Activated T-helper 1 cell treated with anti-CD3 and anti-CD28 coated beads, Interleukin-12 subunit alpha, Interleukin-12 subunit beta, Interleukin-2, Interleukin-4 antibody, amounts not matched to agents 30 ng/mL and 10 ng/mL and 1 ng/mL, durations not matched to agents 14 hours and 24 hours and 36 hours (primary cell): ENCODE measurements at regions not wholly inside any gene's neighbourhood (a gene's known extent, or its start where the extent isn't known, plus 50 kb on each side); places are given as distances from the start of the nearest gene placed in this dataset.
"Not testable (repeated sequence)": the region's sequence is repeated elsewhere in the genome, so short reads cannot be mapped to it uniquely, and the experiment has no call there.

Source experiments
- DNase-seq: peaks from one replicate; pipeline ENCODE4 v3.0.0; 2021; ENCODE audit warnings: low spot score
- H3K27ac Mint-ChIP-seq: one replicate; pipeline ENCODE4 v1.8.0; 2021; ENCODE audit warnings: mild to moderate bottlenecking, mixed read lengths
- H3K27me3 Mint-ChIP-seq: one replicate; pipeline ENCODE4 v1.8.0; 2022; ENCODE audit warnings: mild to moderate bottlenecking, moderate library complexity, mixed read lengths; ENCODE audit not compliant: insufficient read depth
- H3K36me3 Mint-ChIP-seq: one replicate; pipeline ENCODE4 v1.8.0; 2021; ENCODE audit warnings: low read depth, mixed read lengths
- H3K4me1 Mint-ChIP-seq: one replicate; pipeline ENCODE4 v1.8.0; 2021; ENCODE audit warnings: low read depth, mixed read lengths
- H3K4me3 Mint-ChIP-seq: one replicate; pipeline ENCODE4 v1.8.0; 2021; ENCODE audit warnings: mild to moderate bottlenecking, moderate library complexity, mixed read lengths
- H3K9me3 Mint-ChIP-seq: one replicate; pipeline ENCODE4 v1.8.0; 2021; ENCODE audit warnings: mixed read lengths
- intact Hi-C: fragments of 100-400 bp; cut with micrococcal nuclease; formaldehyde crosslinking; loops from one replicate; pipeline ENCODE4 v1.15.1; 2024

GRCh38 chr3:40886660-40887425 is 312.5 kb upstream of the CTNNB1 start:
- Mint-ChIP-seq H3K9me3 (no peaks in the 10 kb centered on the region), H3K4me3 (no peak overlapping the region), H3K27ac (no peak overlapping the region), H3K27me3 (peaks cover 4% of the 10 kb centered on the region), H3K4me1 (no peaks in the 10 kb centered on the region), H3K36me3 (no peaks in the 10 kb centered on the region)
- intact Hi-C loops = no loop called here
- DNase-seq = no peak

GRCh38 chr3:40891186-40891585 is 308.1 kb upstream of the CTNNB1 start:
- Mint-ChIP-seq H3K36me3 (no peaks in the 10 kb centered on the region), H3K4me1 (no peaks in the 10 kb centered on the region), H3K27me3 (peaks cover 4% of the 10 kb centered on the region), H3K9me3 (no peaks in the 10 kb centered on the region), H3K4me3 (no peak overlapping the region), H3K27ac (no peak overlapping the region)
- DNase-seq = no peak
- intact Hi-C loops = no loop called here

GRCh38 chr3:40895109-40895508 is 304.2 kb upstream of the CTNNB1 start:
- intact Hi-C loops = no loop called here
- no peaks in the 10 kb centered on the region for H3K36me3 Mint-ChIP-seq
- no peaks in the 10 kb centered on the region for H3K4me1 Mint-ChIP-seq
- H3K27me3 Mint-ChIP-seq = peaks cover 3% of the 10 kb centered on the region
- no peak for DNase-seq
- H3K9me3 Mint-ChIP-seq = no peaks in the 10 kb centered on the region
- no peak overlapping the region for H3K27ac Mint-ChIP-seq
- H3K4me3 Mint-ChIP-seq = no peak overlapping the region

GRCh38 chr3:40899286-40899712 is 300.0 kb upstream of the CTNNB1 start:
- peaks cover 3% of the 10 kb centered on the region for H3K27me3 Mint-ChIP-seq

GRCh38 chr3:40901298-40901697 is 298.0 kb upstream of the CTNNB1 start:
- no peak overlapping the region for H3K4me3 Mint-ChIP-seq
- H3K27me3 Mint-ChIP-seq = peaks cover 3% of the 10 kb centered on the region
- H3K4me1 Mint-ChIP-seq = no peaks in the 10 kb centered on the region
- DNase-seq = no peak
- no peaks in the 10 kb centered on the region for H3K36me3 Mint-ChIP-seq
- H3K27ac Mint-ChIP-seq = no peak overlapping the region
- intact Hi-C loops = no loop called here
- H3K9me3 Mint-ChIP-seq = no peaks in the 10 kb centered on the region

More at GRCh38 chr3:40899286-40899712, 300.0 kb upstream of the CTNNB1 start:
- no peak for DNase-seq
- no peak overlapping the region for H3K27ac Mint-ChIP-seq
- H3K4me1 Mint-ChIP-seq = no peaks in the 10 kb centered on the region
- H3K4me3 Mint-ChIP-seq = no peak overlapping the region
- no peaks in the 10 kb centered on the region for H3K36me3 Mint-ChIP-seq
- no peaks in the 10 kb centered on the region for H3K9me3 Mint-ChIP-seq
- intact Hi-C loops = no loop called here

GRCh38 chr3:40901796-40902195 is 297.5 kb upstream of the CTNNB1 start:
- no peak for DNase-seq
- Mint-ChIP-seq H3K4me1 (no peaks in the 10 kb centered on the region), H3K27ac (no peak overlapping the region), H3K27me3 (peaks cover 3% of the 10 kb centered on the region), H3K9me3 (no peaks in the 10 kb centered on the region), H3K4me3 (no peak overlapping the region), H3K36me3 (no peaks in the 10 kb centered on the region)
- intact Hi-C loops = no loop called here

- H3K9me3 Mint-ChIP-seq, intact Hi-C loops, H3K36me3 Mint-ChIP-seq, H3K27me3 Mint-ChIP-seq, H3K4me3 Mint-ChIP-seq, H3K27ac Mint-ChIP-seq, DNase-seq, H3K4me1 Mint-ChIP-seq: not testable (repeated sequence)
Observed at GRCh38 chr3:40907907-40908465, 291.3 kb upstream of the CTNNB1 start.

- Mint-ChIP-seq H3K36me3 (no peaks in the 10 kb centered on the region), H3K27ac (no peak overlapping the region), H3K4me3 (no peak overlapping the region), H3K9me3 (no peaks in the 10 kb centered on the region), H3K27me3 (no peaks in the 10 kb centered on the region), H3K4me1 (no peaks in the 10 kb centered on the region)
- intact Hi-C loops = no loop called here
- DNase-seq = no peak
Observed at GRCh38 chr3:40908612-40909011, 290.7 kb upstream of the CTNNB1 start.

GRCh38 chr3:40911264-40911663 is 288.0 kb upstream of the CTNNB1 start:
- no peak for DNase-seq
- no peaks in the 10 kb centered on the region for H3K27me3 Mint-ChIP-seq
- no peaks in the 10 kb centered on the region for H3K9me3 Mint-ChIP-seq
- H3K27ac Mint-ChIP-seq = no peak overlapping the region
- no peak overlapping the region for H3K4me3 Mint-ChIP-seq
- H3K4me1 Mint-ChIP-seq = no peaks in the 10 kb centered on the region
- intact Hi-C loops = no loop called here
- H3K36me3 Mint-ChIP-seq = no peaks in the 10 kb centered on the region

GRCh38 chr3:40911928-40912327 is 287.4 kb upstream of the CTNNB1 start:
- H3K4me1 Mint-ChIP-seq = no peaks in the 10 kb centered on the region
- DNase-seq = no peak
- intact Hi-C loops = no loop called here
- H3K27me3 Mint-ChIP-seq = no peaks in the 10 kb centered on the region
- no peak overlapping the region for H3K4me3 Mint-ChIP-seq
- H3K27ac Mint-ChIP-seq = no peak overlapping the region
- H3K36me3 Mint-ChIP-seq = no peaks in the 10 kb centered on the region
- H3K9me3 Mint-ChIP-seq = no peaks in the 10 kb centered on the region

GRCh38 chr3:40912461-40912860 is 286.8 kb upstream of the CTNNB1 start:
- H3K9me3 Mint-ChIP-seq = no peaks in the 10 kb centered on the region
- no peaks in the 10 kb centered on the region for H3K27me3 Mint-ChIP-seq
- no peaks in the 10 kb centered on the region for H3K36me3 Mint-ChIP-seq
- H3K4me1 Mint-ChIP-seq = no peaks in the 10 kb centered on the region
- intact Hi-C loops = no loop called here
- no peak overlapping the region for H3K4me3 Mint-ChIP-seq
- no peak for DNase-seq
- H3K27ac Mint-ChIP-seq = no peak overlapping the region

- Mint-ChIP-seq H3K27me3 (no peaks in the 10 kb centered on the region), H3K4me3 (no peak overlapping the region), H3K4me1 (no peaks in the 10 kb centered on the region), H3K36me3 (no peaks in the 10 kb centered on the region), H3K27ac (no peak overlapping the region), H3K9me3 (no peaks in the 10 kb centered on the region)
- intact Hi-C loops = no loop called here
- DNase-seq = no peak
Observed at GRCh38 chr3:40913192-40913591, 286.1 kb upstream of the CTNNB1 start.

- Mint-ChIP-seq H3K9me3 (no peaks in the 10 kb centered on the region), H3K27ac (no peak overlapping the region), H3K4me1 (no peaks in the 10 kb centered on the region), H3K4me3 (no peak overlapping the region), H3K27me3 (no peaks in the 10 kb centered on the region), H3K36me3 (no peaks in the 10 kb centered on the region)
- DNase-seq = no peak
- intact Hi-C loops = no loop called here
Observed at GRCh38 chr3:40913641-40914040, 285.7 kb upstream of the CTNNB1 start.

- no peaks in the 10 kb centered on the region for H3K4me1 Mint-ChIP-seq
- H3K27ac Mint-ChIP-seq = no peak overlapping the region
- no peaks in the 10 kb centered on the region for H3K9me3 Mint-ChIP-seq
- no peaks in the 10 kb centered on the region for H3K27me3 Mint-ChIP-seq
- no peaks in the 10 kb centered on the region for H3K36me3 Mint-ChIP-seq
- intact Hi-C loops = no loop called here
- DNase-seq = no peak
- no peak overlapping the region for H3K4me3 Mint-ChIP-seq
Observed at GRCh38 chr3:40914475-40914874, 284.8 kb upstream of the CTNNB1 start.
